PC-3 (cell line): ENCODE measurements at regions not wholly inside any gene's neighbourhood (a gene's known extent, or its start where the extent isn't known, plus 50 kb on each side); places are given as distances from the start of the nearest gene placed in this dataset.

ENCODE experiments used
- EZH2 ChIP-seq: fragments of 300-600 bp; sonication (generic); IDR thresholded peaks from one replicate; pipeline ENCODE4 v1.6.1; 2017; ENCODE audit warnings: antibody characterized with exemption, mild to moderate bottlenecking, low read length; ENCODE audit not compliant: unreplicated experiment
- EZH2phosphoT487 ChIP-seq: fragments of 300-600 bp; sonication (generic); IDR thresholded peaks from 2 replicates; pipeline ENCODE4 v1.6.1; 2018; ENCODE audit warnings: mild to moderate bottlenecking, antibody characterized with exemption, low read length, borderline replicate concordance
- TF ChIP-seq, protein P1 (sequence below): fragments of 300-600 bp; sonication (generic); conservative IDR thresholded peaks from 2 replicates; pipeline ENCODE4 v1.5.1; 2017; ENCODE audit warnings: antibody characterized with exemption, low read depth, mild to moderate bottlenecking, low read length

GRCh38 chr12:98110536-98110935 lies 404.9 kb upstream of the TMPO start:
- TF ChIP-seq, protein P1, sequence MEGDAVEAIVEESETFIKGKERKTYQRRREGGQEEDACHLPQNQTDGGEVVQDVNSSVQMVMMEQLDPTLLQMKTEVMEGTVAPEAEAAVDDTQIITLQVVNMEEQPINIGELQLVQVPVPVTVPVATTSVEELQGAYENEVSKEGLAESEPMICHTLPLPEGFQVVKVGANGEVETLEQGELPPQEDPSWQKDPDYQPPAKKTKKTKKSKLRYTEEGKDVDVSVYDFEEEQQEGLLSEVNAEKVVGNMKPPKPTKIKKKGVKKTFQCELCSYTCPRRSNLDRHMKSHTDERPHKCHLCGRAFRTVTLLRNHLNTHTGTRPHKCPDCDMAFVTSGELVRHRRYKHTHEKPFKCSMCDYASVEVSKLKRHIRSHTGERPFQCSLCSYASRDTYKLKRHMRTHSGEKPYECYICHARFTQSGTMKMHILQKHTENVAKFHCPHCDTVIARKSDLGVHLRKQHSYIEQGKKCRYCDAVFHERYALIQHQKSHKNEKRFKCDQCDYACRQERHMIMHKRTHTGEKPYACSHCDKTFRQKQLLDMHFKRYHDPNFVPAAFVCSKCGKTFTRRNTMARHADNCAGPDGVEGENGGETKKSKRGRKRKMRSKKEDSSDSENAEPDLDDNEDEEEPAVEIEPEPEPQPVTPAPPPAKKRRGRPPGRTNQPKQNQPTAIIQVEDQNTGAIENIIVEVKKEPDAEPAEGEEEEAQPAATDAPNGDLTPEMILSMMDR, result no peak
- TF ChIP-seq EZH2 (no peak), EZH2phosphoT487 (no peak)
